Activated B cell treated with CpG ODN at 0.5 μM for 24 hours (primary cell): ENCODE measurements at regions not wholly inside any gene's neighbourhood (a gene's known extent, or its start where the extent isn't known, plus 50 kb on each side); places are given as distances from the start of the nearest gene placed in this dataset.

Source experiments
- ATAC-seq: fragments of 200-7000 bp; cut with Tn5 transposase; one replicate; pipeline ENCODE4 v1.10.0; 2021; ENCODE audit warnings: low read depth, mild to moderate bottlenecking, moderate library complexity
- CTCF ChIA-PET: fragments of 350-600 bp; sonication (Branson Sonifier 250); formaldehyde crosslinking; loops from one replicate; lab custom pipeline; 2021; ENCODE audit warnings: antibody characterized with exemption; lab: Charles Lee
- POLR2A ChIA-PET: fragments of 350-600 bp; sonication (Branson Sonifier 250); formaldehyde crosslinking; loops from one replicate; lab custom pipeline; 2021; ENCODE audit warnings: antibody characterized with exemption; lab: Charles Lee
- DNase-seq: peaks from one replicate; pipeline ENCODE4 v3.0.0; 2022
- H3K27ac Mint-ChIP-seq: one replicate; pipeline ENCODE4 v1.8.0; 2020; ENCODE audit warnings: mixed read lengths
- H3K27me3 Mint-ChIP-seq: one replicate; pipeline ENCODE4 v1.8.0; 2021; ENCODE audit warnings: mixed read lengths
- H3K36me3 Mint-ChIP-seq: one replicate; pipeline ENCODE4 v1.8.0; 2021; ENCODE audit warnings: low read depth, mixed read lengths
- H3K4me1 Mint-ChIP-seq: one replicate; pipeline ENCODE4 v1.8.0; 2021; ENCODE audit warnings: mixed read lengths
- H3K4me3 Mint-ChIP-seq: one replicate; pipeline ENCODE4 v1.8.0; 2020; ENCODE audit warnings: mild to moderate bottlenecking, mixed read lengths
- H3K9me3 Mint-ChIP-seq: one replicate; pipeline ENCODE4 v1.8.0; 2020; ENCODE audit warnings: mixed read lengths
- CTCF ChIP-seq: fragments of 200-600 bp; IDR thresholded peaks from one replicate; pipeline ENCODE4 v1.8.0; 2022; ENCODE audit warnings: antibody characterized with exemption, mild to moderate bottlenecking
- intact Hi-C: fragments of 100-400 bp; cut with micrococcal nuclease; formaldehyde crosslinking; loops from one replicate; pipeline ENCODE4 v1.15.1; 2024

GRCh38 chr7:86002858-86003257, 640.9 kb upstream of the GRM3 start:
- intact Hi-C loops = no loop called here
- no peak overlapping the region for H3K4me3 Mint-ChIP-seq
- no peak overlapping the region for H3K27ac Mint-ChIP-seq
- no peaks in the 10 kb centered on the region for H3K27me3 Mint-ChIP-seq
- CTCF ChIA-PET = no interaction called here
- no peaks in the 10 kb centered on the region for H3K4me1 Mint-ChIP-seq
- POLR2A ChIA-PET = no interaction called here
- no peaks in the 10 kb centered on the region for H3K36me3 Mint-ChIP-seq
- TF ChIP-seq CTCF = no peak
- no peak for DNase-seq
- H3K9me3 Mint-ChIP-seq = peaks cover 17% of the 10 kb centered on the region
- no peak for ATAC-seq

- TF ChIP-seq CTCF = no peak
- intact Hi-C loops = no loop called here
These were observed 646.2 kb upstream of the GRM3 start for GRCh38 chr7:85997515-85997914.

GRCh38 chr7:85995101-85995500, 648.6 kb upstream of the GRM3 start:
- Mint-ChIP-seq H3K27me3 (no peaks in the 10 kb centered on the region), H3K36me3 (no peaks in the 10 kb centered on the region)
- intact Hi-C loops = no loop called here

More at GRCh38 chr7:85997515-85997914, 646.2 kb upstream of the GRM3 start:
- no peak for DNase-seq
- Mint-ChIP-seq H3K27me3 (no peaks in the 10 kb centered on the region), H3K9me3 (peaks cover 18% of the 10 kb centered on the region), H3K4me1 (no peaks in the 10 kb centered on the region), H3K36me3 (no peaks in the 10 kb centered on the region), H3K27ac (no peak overlapping the region), H3K4me3 (no peak overlapping the region)
- ChIA-PET CTCF (no interaction called here), POLR2A (no interaction called here)
- ATAC-seq = no peak

GRCh38 chr7:85980740-85981139, 663.0 kb upstream of the GRM3 start:
- Mint-ChIP-seq H3K36me3 (no peaks in the 10 kb centered on the region), H3K4me3 (no peak overlapping the region), H3K27me3 (no peaks in the 10 kb centered on the region), H3K9me3 (no peaks in the 10 kb centered on the region), H3K27ac (no peak overlapping the region), H3K4me1 (no peaks in the 10 kb centered on the region)
- DNase-seq (no peak), ATAC-seq (no peak)
- CTCF ChIA-PET = no interaction called here
- intact Hi-C loops = no loop called here
- TF ChIP-seq CTCF = no peak
- POLR2A ChIA-PET = no interaction called here

More at GRCh38 chr7:85995101-85995500, 648.6 kb upstream of the GRM3 start:
- H3K9me3 Mint-ChIP-seq = peaks cover 7% of the 10 kb centered on the region
- no peak overlapping the region for H3K4me3 Mint-ChIP-seq
- ChIA-PET CTCF (no interaction called here), POLR2A (no interaction called here)
- no peaks in the 10 kb centered on the region for H3K4me1 Mint-ChIP-seq
- no peak for TF ChIP-seq CTCF
- ATAC-seq = no peak
- no peak for DNase-seq
- H3K27ac Mint-ChIP-seq = no peak overlapping the region

GRCh38 chr7:85974176-85974575, 669.5 kb upstream of the GRM3 start:
- Mint-ChIP-seq H3K27me3 (no peaks in the 10 kb centered on the region), H3K27ac (no peak overlapping the region), H3K9me3 (peaks cover 2% of the 10 kb centered on the region), H3K4me1 (no peaks in the 10 kb centered on the region), H3K4me3 (no peak overlapping the region), H3K36me3 (no peaks in the 10 kb centered on the region)
- intact Hi-C loops = no loop called here
- ChIA-PET CTCF (no interaction called here), POLR2A (no interaction called here)
- DNase-seq = no peak
- TF ChIP-seq CTCF = no peak
- ATAC-seq = no peak
